AG09309 (cell line): ENCODE measurements at regions not wholly inside any gene's neighbourhood (a gene's known extent, or its start where the extent isn't known, plus 50 kb on each side); places are given as distances from the start of the nearest gene placed in this dataset.

Experiments used
- DNase-seq: peaks from one replicate; pipeline ENCODE4 v3.0.0-alpha.2; 2010; ENCODE audit warnings: low read depth
- H3K4me3 ChIP-seq: 2 replicates; pipeline ENCODE4 v1.5.1; 2011; ENCODE audit warnings: mild to moderate bottlenecking, low read depth, low read length, moderate library complexity; ENCODE audit not compliant: control insufficient read depth
- TF ChIP-seq, protein P1 (sequence below): IDR thresholded peaks from 2 replicates; pipeline ENCODE4 v1.5.1; 2011; ENCODE audit warnings: mild to moderate bottlenecking, low read depth, low read length, inconsistent platforms; ENCODE audit not compliant: insufficient read depth, control insufficient read depth; ENCODE audit errors: missing control alignments

GRCh38 chr4:151939670-151940069 lies 178.9 kb upstream of the GATB start:
- DNase-seq, result no peak
- TF ChIP-seq, protein P1, sequence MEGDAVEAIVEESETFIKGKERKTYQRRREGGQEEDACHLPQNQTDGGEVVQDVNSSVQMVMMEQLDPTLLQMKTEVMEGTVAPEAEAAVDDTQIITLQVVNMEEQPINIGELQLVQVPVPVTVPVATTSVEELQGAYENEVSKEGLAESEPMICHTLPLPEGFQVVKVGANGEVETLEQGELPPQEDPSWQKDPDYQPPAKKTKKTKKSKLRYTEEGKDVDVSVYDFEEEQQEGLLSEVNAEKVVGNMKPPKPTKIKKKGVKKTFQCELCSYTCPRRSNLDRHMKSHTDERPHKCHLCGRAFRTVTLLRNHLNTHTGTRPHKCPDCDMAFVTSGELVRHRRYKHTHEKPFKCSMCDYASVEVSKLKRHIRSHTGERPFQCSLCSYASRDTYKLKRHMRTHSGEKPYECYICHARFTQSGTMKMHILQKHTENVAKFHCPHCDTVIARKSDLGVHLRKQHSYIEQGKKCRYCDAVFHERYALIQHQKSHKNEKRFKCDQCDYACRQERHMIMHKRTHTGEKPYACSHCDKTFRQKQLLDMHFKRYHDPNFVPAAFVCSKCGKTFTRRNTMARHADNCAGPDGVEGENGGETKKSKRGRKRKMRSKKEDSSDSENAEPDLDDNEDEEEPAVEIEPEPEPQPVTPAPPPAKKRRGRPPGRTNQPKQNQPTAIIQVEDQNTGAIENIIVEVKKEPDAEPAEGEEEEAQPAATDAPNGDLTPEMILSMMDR, result no peak
- H3K4me3 ChIP-seq, result no peak overlapping the region

GRCh38 chr4:151935411-151935810 lies 174.6 kb upstream of the GATB start:
- H3K4me3 ChIP-seq, result no peak overlapping the region
- TF ChIP-seq, protein P1, result no peak
- DNase-seq, result no peak

- TF ChIP-seq, protein P1, result no peak
- DNase-seq, result no peak
- H3K4me3 ChIP-seq, result no peak overlapping the region
Observed at GRCh38 chr4:151934766-151935165, 174.0 kb upstream of the GATB start.

DNA sequence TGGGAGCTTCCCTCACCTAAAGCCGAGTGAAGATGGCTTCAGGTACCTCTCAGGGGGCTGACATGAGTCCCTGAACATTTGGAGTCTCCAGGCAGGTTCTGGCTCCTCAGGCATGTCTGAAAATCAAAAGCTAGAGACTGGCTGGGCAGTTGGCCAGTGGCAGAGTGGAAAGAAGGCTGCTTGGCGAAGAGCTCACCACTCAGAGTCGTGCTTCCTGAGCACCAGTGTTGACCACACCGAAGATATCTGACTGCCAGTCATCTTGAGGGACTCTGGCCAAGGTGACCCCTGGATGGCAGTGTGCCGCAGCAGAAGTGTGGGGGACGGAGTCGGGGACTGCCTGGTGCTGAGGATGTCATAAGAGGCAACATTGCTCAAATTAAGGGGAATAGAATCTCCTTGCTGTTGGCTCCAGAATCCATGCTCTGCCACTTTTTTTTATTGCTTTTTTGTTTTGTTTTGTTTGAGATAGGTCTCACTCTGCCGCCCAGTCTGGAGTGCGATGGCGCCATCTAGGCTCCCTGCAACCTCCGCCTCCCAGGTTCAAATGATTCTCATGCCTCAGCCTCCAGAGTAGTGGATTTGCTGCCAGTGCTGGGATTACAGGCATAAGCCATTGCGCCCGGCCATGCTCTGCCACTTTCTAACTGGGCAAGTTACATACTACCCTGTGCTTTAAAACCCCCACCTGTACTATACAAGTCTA lies 172.5 kb upstream of the GATB start:
- no peak for DNase-seq
- TF ChIP-seq, protein P1, result no peak
- H3K4me3 ChIP-seq, result no peak overlapping the region

DNA sequence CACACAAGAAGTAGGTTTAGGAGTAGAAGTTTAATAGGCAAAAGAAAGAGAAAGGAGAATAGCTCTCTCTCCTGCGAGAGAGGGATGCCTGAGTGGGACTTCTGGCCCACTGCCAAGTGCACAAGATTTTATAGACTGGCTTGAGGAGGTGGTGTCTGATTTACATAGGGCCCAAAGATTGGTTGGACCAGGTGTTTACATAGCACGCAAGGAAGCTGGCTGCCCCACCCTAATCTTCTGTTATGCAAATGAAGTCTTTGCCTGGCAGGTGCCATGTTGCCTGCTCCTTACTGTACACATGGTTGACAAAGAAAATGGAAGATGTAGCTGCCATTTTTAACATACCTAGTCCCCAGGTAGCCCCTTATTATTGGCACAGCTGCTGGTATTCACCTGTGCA lies 170.8 kb upstream of the GATB start:
- no peak overlapping the region for H3K4me3 ChIP-seq
- DNase-seq, result no peak
- TF ChIP-seq, protein P1, result no peak

GRCh38 chr4:151930372-151930771 lies 169.6 kb upstream of the GATB start:
- no peak overlapping the region for H3K4me3 ChIP-seq
- DNase-seq, result no peak
- TF ChIP-seq, protein P1, result no peak

DNA sequence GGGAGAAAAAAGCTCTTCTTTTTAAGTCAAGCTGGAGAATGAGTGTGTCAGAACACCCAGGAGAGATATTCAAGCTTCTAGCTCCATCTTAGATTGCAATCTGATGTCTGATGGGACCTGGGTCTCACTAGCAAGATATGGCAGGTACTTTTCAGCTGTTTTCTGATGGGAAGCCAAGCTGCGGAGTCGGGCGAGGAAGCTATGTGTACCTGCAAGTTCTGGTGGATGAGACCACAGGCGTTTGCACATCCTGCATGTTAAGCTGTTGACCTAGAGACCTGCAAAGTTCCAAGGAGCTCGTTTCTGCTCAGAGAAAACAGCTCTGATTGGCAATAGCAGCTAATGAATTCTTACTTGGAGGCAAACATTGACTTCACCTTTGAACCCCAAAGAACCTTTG lies 167.3 kb upstream of the GATB start:
- TF ChIP-seq, protein P1, result no peak
- no peak for DNase-seq
- H3K4me3 ChIP-seq, result no peak overlapping the region
